IMR-90 (cell line): ENCODE measurements at regions not wholly inside any gene's neighbourhood (a gene's known extent, or its start where the extent isn't known, plus 50 kb on each side); places are given as distances from the start of the nearest gene placed in this dataset.

Experiments
- ATAC-seq: fragments of 200-7000 bp; cut with Tn5 transposase; 2 replicates; pipeline ENCODE4 v1.9.1; 2020; ENCODE audit warnings: low read depth, mild to moderate bottlenecking, moderate library complexity
- BruUV-seq: library from RNA; stranded (reverse); fragments of 400-500 nt; replicated peaks from 2 replicates; lab custom pipeline; 2021; lab: Mats Ljungman, UMichigan
- CTCF ChIA-PET: fragments of 300-600 bp; formaldehyde crosslinking; extraction: SDS; loops from one replicate; lab custom pipeline; 2021; ENCODE audit warnings: antibody characterized with exemption; lab: Yijun Ruan, JAX
- POLR2A ChIA-PET: fragments of 300-600 bp; sonication (Branson Sonifier 250); formaldehyde crosslinking; loops from one replicate; lab custom pipeline; 2022; ENCODE audit warnings: antibody characterized with exemption; ENCODE audit not compliant: unreplicated experiment; lab: Charles Lee
- DNase-seq: peaks from one replicate; pipeline ENCODE4 v3.0.0; 2013
- H2AFZ ChIP-seq: replicated peaks from 2 replicates; pipeline ENCODE3; 2013; ENCODE audit warnings: low read length, mild to moderate bottlenecking; ENCODE audit not compliant: poor library complexity
- H2AK5ac ChIP-seq: 2 replicates; pipeline ENCODE4 v1.6.1; 2013; ENCODE audit warnings: low read depth, low read length, inconsistent platforms
- H2AK9ac ChIP-seq: replicated peaks from 2 replicates; pipeline ENCODE3; 2013; ENCODE audit warnings: mild to moderate bottlenecking, low read depth, low read length, moderate library complexity; ENCODE audit not compliant: poor library complexity
- H2BK120ac ChIP-seq: 2 replicates; pipeline ENCODE4 v1.6.1; 2013; ENCODE audit warnings: low read depth, low read length, inconsistent platforms
- H2BK15ac ChIP-seq: 3 replicates; pipeline ENCODE4 v1.6.1; 2013; ENCODE audit warnings: low read depth, low read length, inconsistent platforms
- H2BK20ac ChIP-seq: 2 replicates; pipeline ENCODE4 v1.6.1; 2013; ENCODE audit warnings: low read depth, mild to moderate bottlenecking, inconsistent platforms, low read length, moderate library complexity
- H2BK5ac ChIP-seq: 2 replicates; pipeline ENCODE4 v1.6.1; 2013; ENCODE audit warnings: mild to moderate bottlenecking, low read depth, low read length, inconsistent platforms; ENCODE audit not compliant: poor library complexity, severe bottlenecking
- H3K14ac ChIP-seq: replicated peaks from 2 replicates; pipeline ENCODE4 v1.6.1; 2013; ENCODE audit warnings: low read depth, low read length, inconsistent platforms
- H3K18ac ChIP-seq: 2 replicates; pipeline ENCODE4 v1.6.1; 2013; ENCODE audit warnings: low read depth, low read length, control low read depth
- H3K23ac ChIP-seq: 2 replicates; pipeline ENCODE4 v1.6.1; 2013; ENCODE audit warnings: low read depth, low read length, inconsistent platforms
- H3K27ac ChIP-seq: 2 replicates; pipeline ENCODE4 v1.5.1; 2013; ENCODE audit warnings: mild to moderate bottlenecking, control low read depth, low read length; ENCODE audit not compliant: insufficient read depth
- H3K27me3 ChIP-seq: 2 replicates; pipeline ENCODE4 v1.6.1; 2013; ENCODE audit warnings: low read length; ENCODE audit not compliant: control insufficient read depth, insufficient read depth
- H3K36me3 ChIP-seq: 2 replicates; pipeline ENCODE4 v1.6.1; 2013; ENCODE audit warnings: low read length, mixed read lengths; ENCODE audit not compliant: control insufficient read depth, insufficient read depth
- H3K4ac ChIP-seq: 2 replicates; pipeline ENCODE4 v1.6.1; 2013; ENCODE audit warnings: low read depth, low read length, inconsistent platforms
- H3K4me1 ChIP-seq: 2 replicates; pipeline ENCODE4 v1.6.1; 2013; ENCODE audit warnings: low read length, mixed read lengths; ENCODE audit not compliant: control insufficient read depth, insufficient read depth
- H3K4me2 ChIP-seq: 2 replicates; pipeline ENCODE4 v1.6.1; 2013; ENCODE audit warnings: low read depth, mild to moderate bottlenecking, control low read depth, low read length, moderate library complexity
- H3K4me3 ChIP-seq: 2 replicates; pipeline ENCODE4 v1.5.1; 2013; ENCODE audit warnings: low read depth, mild to moderate bottlenecking, control low read depth, low read length, moderate library complexity; ENCODE audit not compliant: insufficient read depth
- H3K56ac ChIP-seq: 2 replicates; pipeline ENCODE4 v1.6.1; 2013; ENCODE audit warnings: low read length, inconsistent platforms; ENCODE audit not compliant: insufficient read depth; ENCODE audit errors: extremely low read depth
- H3K79me1 ChIP-seq, 2 experiments: 2 replicates each; pipeline ENCODE4 v1.6.1; 2013; ENCODE audit warnings: low read length in 2 of 2, inconsistent platforms in 1 of 2, low read depth in 1 of 2
- H3K9ac ChIP-seq: 2 replicates; pipeline ENCODE4 v1.6.1; 2013; ENCODE audit warnings: low read depth, low read length, control low read depth
- H3K9me1 ChIP-seq: 2 replicates; pipeline ENCODE4 v1.6.1; 2013; ENCODE audit warnings: low read length, inconsistent platforms; ENCODE audit not compliant: insufficient read depth
- H3K9me3 ChIP-seq: 2 replicates; pipeline ENCODE4 v1.6.1; 2013; ENCODE audit warnings: low read length; ENCODE audit not compliant: control insufficient read depth, insufficient read depth
- H4K20me1 ChIP-seq: 2 replicates; pipeline ENCODE4 v1.6.1; 2013; ENCODE audit warnings: low read length, inconsistent platforms; ENCODE audit not compliant: insufficient read depth
- H4K5ac ChIP-seq: 2 replicates; pipeline ENCODE4 v1.6.1; 2013; ENCODE audit warnings: mild to moderate bottlenecking, low read depth, low read length, control low read depth
- H4K8ac ChIP-seq, 2 experiments: 2 replicates each; pipeline ENCODE4 v1.6.1; 2013; ENCODE audit warnings: low read depth in 2 of 2, low read length in 2 of 2, control low read depth in 1 of 2, inconsistent platforms in 1 of 2
- H4K91ac ChIP-seq: 2 replicates; pipeline ENCODE4 v1.6.1; 2013; ENCODE audit warnings: low read depth, low read length, inconsistent platforms; ENCODE audit not compliant: insufficient read depth
- CEBPB ChIP-seq: IDR thresholded peaks from 2 replicates; pipeline ENCODE4 v1.6.1; 2012; ENCODE audit warnings: low read depth, low read length, improper control_type of control experiment
- CHD1 ChIP-seq: IDR thresholded peaks from 2 replicates; pipeline ENCODE4 v1.6.1; 2012; ENCODE audit warnings: low read depth, low read length, improper control_type of control experiment
- FOS ChIP-seq: fragments of 150-350 bp; IDR thresholded peaks from 2 replicates; pipeline ENCODE4 v1.6.1; 2016; ENCODE audit warnings: low read depth, low read length
- MAFK ChIP-seq: IDR thresholded peaks from 2 replicates; pipeline ENCODE4 v1.6.1; 2012; ENCODE audit warnings: low read depth, low read length, improper control_type of control experiment
- MAZ ChIP-seq: IDR thresholded peaks from 2 replicates; pipeline ENCODE4 v1.6.1; 2012; ENCODE audit warnings: low read depth, mild to moderate bottlenecking, low read length, improper control_type of control experiment, moderate library complexity, borderline replicate concordance
- MXI1 ChIP-seq: IDR thresholded peaks from 2 replicates; pipeline ENCODE4 v1.6.1; 2012; ENCODE audit warnings: low read depth, mild to moderate bottlenecking, low read length, moderate library complexity, borderline replicate concordance
- NFE2L2 ChIP-seq: fragments of 150-350 bp; IDR thresholded peaks from 2 replicates; pipeline ENCODE4 v1.6.1; 2016; ENCODE audit warnings: low read depth, mild to moderate bottlenecking, low read length
- RAD21 ChIP-seq: IDR thresholded peaks from 2 replicates; pipeline ENCODE4 v1.6.1; 2012; ENCODE audit warnings: low read length, improper control_type of control experiment
- RCOR1 ChIP-seq: IDR thresholded peaks from 2 replicates; pipeline ENCODE4 v1.6.1; 2012; ENCODE audit warnings: mild to moderate bottlenecking, low read length, improper control_type of control experiment; ENCODE audit not compliant: insufficient replicate concordance
- RFX5 ChIP-seq: IDR thresholded peaks from 2 replicates; pipeline ENCODE4 v1.8.0; 2012; ENCODE audit warnings: low read depth, mild to moderate bottlenecking, low read length, moderate library complexity
- WGBS, 2 experiments: methylation state at CpG; one replicate each; pipeline versions ENCODE4 v1.1.5 to v1.1.7; 2013; ENCODE audit warnings: missing lambda C conversion rate in 2 of 2; ENCODE audit not compliant: insufficient read length in 1 of 2; ENCODE audit errors: extremely low coverage in 2 of 2; 5-methylcytosine and 5-hydroxymethylcytosine counted together
- dilution Hi-C: fragments of 300-500 bp; cut with HindIII; formaldehyde crosslinking; loops from one replicate; pipeline ENCODE4 v1.14.3; 2018; ENCODE audit warnings: low sequenced_read_pairs; ENCODE audit not compliant: unreplicated experiment
- in situ Hi-C: fragments of 300-500 bp; cut with MboI; formaldehyde crosslinking; loops from 3 replicates; pipeline ENCODE4 v1.14.3; 2019; ENCODE audit warnings: low sequenced_read_pairs, inconsistent platforms, mixed read lengths
- intact Hi-C: fragments of 100-400 bp; cut with micrococcal nuclease; formaldehyde crosslinking; loops from 2 replicates; pipeline ENCODE4 v1.10.0; 2022
- TF ChIP-seq, protein P1 (sequence below): conservative IDR thresholded peaks from 2 replicates; pipeline ENCODE4 v1.5.1; 2012; ENCODE audit warnings: mild to moderate bottlenecking, low read depth, low read length, improper control_type of control experiment
- TF ChIP-seq, protein P2 (sequence below): fragments of 150-350 bp; IDR thresholded peaks from 2 replicates; pipeline ENCODE4 v1.6.1; 2017; ENCODE audit warnings: mild to moderate bottlenecking, antibody characterized with exemption, low read length, low read depth

DNA sequence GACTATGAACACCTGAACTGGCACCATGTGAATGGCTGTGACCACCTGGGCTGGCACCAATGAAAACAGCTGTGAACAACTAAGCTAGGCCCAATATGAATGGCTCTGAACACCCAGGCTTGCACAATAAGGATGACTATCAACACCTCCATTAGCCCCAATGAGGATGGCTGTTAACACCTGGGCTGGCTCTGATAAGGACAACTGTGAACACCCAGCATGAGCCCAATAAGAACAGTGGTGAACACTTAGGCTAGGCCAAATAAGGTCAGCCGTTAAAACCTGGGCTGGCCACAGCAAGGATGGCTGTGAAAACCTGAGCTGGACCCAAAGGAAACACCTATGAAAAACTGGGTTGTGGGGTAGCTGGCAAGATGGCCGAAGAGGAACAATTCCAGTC lies 1163.1 kb downstream of the UQCRFS1 start:
- H2BK15ac ChIP-seq = no peak overlapping the region
- ATAC-seq (no peak), DNase-seq (no peak)
- TF ChIP-seq MAZ (no peak), RFX5 (no peak), CEBPB (no peak), MXI1 (no peak), NFE2L2 (no peak), RAD21 (no peak), RCOR1 (no peak), FOS (no peak), MAFK (no peak), CHD1 (no peak)
- TF ChIP-seq, protein P1, sequence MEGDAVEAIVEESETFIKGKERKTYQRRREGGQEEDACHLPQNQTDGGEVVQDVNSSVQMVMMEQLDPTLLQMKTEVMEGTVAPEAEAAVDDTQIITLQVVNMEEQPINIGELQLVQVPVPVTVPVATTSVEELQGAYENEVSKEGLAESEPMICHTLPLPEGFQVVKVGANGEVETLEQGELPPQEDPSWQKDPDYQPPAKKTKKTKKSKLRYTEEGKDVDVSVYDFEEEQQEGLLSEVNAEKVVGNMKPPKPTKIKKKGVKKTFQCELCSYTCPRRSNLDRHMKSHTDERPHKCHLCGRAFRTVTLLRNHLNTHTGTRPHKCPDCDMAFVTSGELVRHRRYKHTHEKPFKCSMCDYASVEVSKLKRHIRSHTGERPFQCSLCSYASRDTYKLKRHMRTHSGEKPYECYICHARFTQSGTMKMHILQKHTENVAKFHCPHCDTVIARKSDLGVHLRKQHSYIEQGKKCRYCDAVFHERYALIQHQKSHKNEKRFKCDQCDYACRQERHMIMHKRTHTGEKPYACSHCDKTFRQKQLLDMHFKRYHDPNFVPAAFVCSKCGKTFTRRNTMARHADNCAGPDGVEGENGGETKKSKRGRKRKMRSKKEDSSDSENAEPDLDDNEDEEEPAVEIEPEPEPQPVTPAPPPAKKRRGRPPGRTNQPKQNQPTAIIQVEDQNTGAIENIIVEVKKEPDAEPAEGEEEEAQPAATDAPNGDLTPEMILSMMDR = no peak
- TF ChIP-seq, protein P2, sequence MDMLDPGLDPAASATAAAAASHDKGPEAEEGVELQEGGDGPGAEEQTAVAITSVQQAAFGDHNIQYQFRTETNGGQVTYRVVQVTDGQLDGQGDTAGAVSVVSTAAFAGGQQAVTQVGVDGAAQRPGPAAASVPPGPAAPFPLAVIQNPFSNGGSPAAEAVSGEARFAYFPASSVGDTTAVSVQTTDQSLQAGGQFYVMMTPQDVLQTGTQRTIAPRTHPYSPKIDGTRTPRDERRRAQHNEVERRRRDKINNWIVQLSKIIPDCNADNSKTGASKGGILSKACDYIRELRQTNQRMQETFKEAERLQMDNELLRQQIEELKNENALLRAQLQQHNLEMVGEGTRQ = no peak
- BruUV-seq = no TSS peak
- H3K4me3 ChIP-seq = no peak overlapping the region
- dilution Hi-C loops = no loop called here
- no peak overlapping the region for H3K18ac ChIP-seq
- no peak overlapping the region for H3K23ac ChIP-seq
- H2AK9ac ChIP-seq = no peak overlapping the region
- 40% methylated on average over 1 of the region's 2 CpGs; no CpG with 5 or more reads in 1 of the 2 experiments for WGBS, 2 experiments
- no peaks in the 10 kb centered on the region for H3K4me1 ChIP-seq
- H2AFZ ChIP-seq = no peak overlapping the region
- no peaks in the 10 kb centered on the region for H3K27me3 ChIP-seq
- peaks cover 43% of the 10 kb centered on the region for H3K9me3 ChIP-seq
- H2AK5ac ChIP-seq = no peak overlapping the region
- H3K9me1 ChIP-seq = no peaks in the 10 kb centered on the region
- no peak overlapping the region for H4K5ac ChIP-seq
- no peak overlapping the region for H3K4me2 ChIP-seq
- in situ Hi-C loops = no loop called here
- no peaks in the 10 kb centered on the region for H4K20me1 ChIP-seq
- no peak overlapping the region for H3K56ac ChIP-seq
- H2BK120ac ChIP-seq = no peak overlapping the region
- H4K8ac ChIP-seq = no peak overlapping the region
- H3K27ac ChIP-seq = no peak overlapping the region
- H3K14ac ChIP-seq = no peak overlapping the region
- no peak overlapping the region for H2BK5ac ChIP-seq
- no peak overlapping the region for H3K9ac ChIP-seq
- H3K36me3 ChIP-seq = no peaks in the 10 kb centered on the region
- intact Hi-C loops = no loop called here
- ChIA-PET CTCF (no interaction called here), POLR2A (no interaction called here)
- H4K91ac ChIP-seq = no peak overlapping the region
- H3K79me1 ChIP-seq = no peaks in the 10 kb centered on the region
- H2BK20ac ChIP-seq = no peak overlapping the region
- H3K4ac ChIP-seq = no peak overlapping the region
